Left lung (tissue), 4 donors: ENCODE measurements at regions not wholly inside any gene's neighbourhood (a gene's known extent, or its start where the extent isn't known, plus 50 kb on each side); places are given as distances from the start of the nearest gene placed in this dataset.

Source experiments
- ATAC-seq: fragments of 200-7000 bp; cut with Tn5 transposase; one replicate; pipeline ENCODE4 v1.9.1; 2020; ENCODE audit warnings: moderate library complexity
- DNase-seq, 4 donors: peaks; one replicate each; pipeline ENCODE4 v3.0.0-alpha.2; 2013 to 2020
- H3K27ac ChIP-seq, 2 donors: fragments of 200-600 bp; sonication (generic) in 1 of 2; one replicate each; pipeline versions ENCODE4 v1.5.0 to v1.8.0; 2020 to 2021
- H3K27me3 ChIP-seq, 2 donors: fragments of 200-600 bp; sonication (generic) in 1 of 2; one replicate each; pipeline versions ENCODE4 v1.5.0 to v1.8.0; 2020 to 2021
- H3K36me3 ChIP-seq, 2 donors: fragments of 200-600 bp; sonication (generic) in 1 of 2; one replicate each; pipeline versions ENCODE4 v1.5.0 to v1.8.0; 2020 to 2021
- H3K4me1 ChIP-seq, 2 donors: fragments of 200-600 bp; one replicate each; pipeline ENCODE4 v1.8.0; 2021
- H3K4me3 ChIP-seq, 2 donors: fragments of 200-600 bp; sonication (generic) in 1 of 2; one replicate each; pipeline versions ENCODE4 v1.5.0 to v1.8.0; 2020 to 2021; ENCODE audit warnings: mild to moderate bottlenecking in 1 of 2
- H3K9me3 ChIP-seq, 2 donors: fragments of 200-600 bp; sonication (generic) in 1 of 2; one replicate each; pipeline versions ENCODE4 v1.5.0 to v1.8.0; 2020 to 2021
- CTCF ChIP-seq, 2 donors: fragments of 200-600 bp; sonication (generic) in 1 of 2; IDR thresholded peaks; one replicate each; pipeline versions ENCODE4 v1.5.0 to v1.8.0; 2021; ENCODE audit warnings: antibody characterized with exemption in 2 of 2
- intact Hi-C, 2 donors: fragments of 100-400 bp; cut with DNase I; formaldehyde crosslinking; loops; one replicate each; pipeline versions ENCODE4 v1.11.2 to v1.14.2; 2022
- donor health status: DM: no; HTN: yes; CAD: no.
- donor health status: DM: no; HTN: no; CAD: no.

GRCh38 chr7:79692015-79692414, 238.5 kb upstream of the MAGI2 start:
- Histone ChIP-seq H3K4me3 (no peak overlapping the region), H3K27ac (no peak overlapping the region), H3K9me3 (peaks cover 0 to 6% of the 10 kb centered on the region in 2 donors), H3K27me3 (no peaks in the 10 kb centered on the region), H3K36me3 (no peaks in the 10 kb centered on the region), H3K4me1 (no peaks in the 10 kb centered on the region)
- no peak for DNase-seq
- ATAC-seq = no peak
- intact Hi-C loops = no loop called here
- TF ChIP-seq CTCF (IDR thresholded peaks at IDR 0.05) = no peak

- intact Hi-C loops = no loop called here
- no peaks in the 10 kb centered on the region for H3K27me3 ChIP-seq
- no peaks in the 10 kb centered on the region for H3K4me1 ChIP-seq
- DNase-seq = no peak
- no peak overlapping the region for H3K4me3 ChIP-seq
- no peak overlapping the region for H3K27ac ChIP-seq
- no peak for TF ChIP-seq CTCF (IDR thresholded peaks at IDR 0.05)
- no peak for ATAC-seq
- H3K9me3 ChIP-seq = peaks cover 0 to 4% of the 10 kb centered on the region in 2 donors
- no peaks in the 10 kb centered on the region for H3K36me3 ChIP-seq
Observed at GRCh38 chr7:79691074-79691473, 237.6 kb upstream of the MAGI2 start.

GRCh38 chr7:79684384-79684783, 230.9 kb upstream of the MAGI2 start:
- TF ChIP-seq CTCF (IDR thresholded peaks at IDR 0.05) = no peak
- H3K27ac ChIP-seq = no peak overlapping the region
- no peaks in the 10 kb centered on the region for H3K9me3 ChIP-seq
- no peak overlapping the region for H3K4me3 ChIP-seq
- no peak for DNase-seq
- intact Hi-C loops = no loop called here
- H3K36me3 ChIP-seq = no peaks in the 10 kb centered on the region
- ATAC-seq = no peak
- H3K4me1 ChIP-seq = no peaks in the 10 kb centered on the region
- H3K27me3 ChIP-seq = no peaks in the 10 kb centered on the region

GRCh38 chr7:79683916-79684315, 230.4 kb upstream of the MAGI2 start:
- intact Hi-C loops = no loop called here
- ATAC-seq (no peak), DNase-seq (no peak)
- no peaks in the 10 kb centered on the region for H3K27me3 ChIP-seq
- H3K27ac ChIP-seq = no peak overlapping the region
- TF ChIP-seq CTCF (IDR thresholded peaks at IDR 0.05) = no peak
- no peaks in the 10 kb centered on the region for H3K4me1 ChIP-seq
- no peaks in the 10 kb centered on the region for H3K36me3 ChIP-seq
- no peak overlapping the region for H3K4me3 ChIP-seq
- H3K9me3 ChIP-seq = no peaks in the 10 kb centered on the region

GRCh38 chr7:79683185-79683890, 229.9 kb upstream of the MAGI2 start:
- ATAC-seq (no peak), DNase-seq (no peak)
- no peaks in the 10 kb centered on the region for H3K9me3 ChIP-seq
- H3K4me1 ChIP-seq = no peaks in the 10 kb centered on the region
- no peaks in the 10 kb centered on the region for H3K36me3 ChIP-seq
- no peak for TF ChIP-seq CTCF (IDR thresholded peaks at IDR 0.05)
- no peak overlapping the region for H3K4me3 ChIP-seq
- no peak overlapping the region for H3K27ac ChIP-seq
- intact Hi-C loops = no loop called here
- no peaks in the 10 kb centered on the region for H3K27me3 ChIP-seq
